SK-N-MC (cell line): ENCODE measurements at regions not wholly inside any gene's neighbourhood (a gene's known extent, or its start where the extent isn't known, plus 50 kb on each side); places are given as distances from the start of the nearest gene placed in this dataset.
"Not testable (repeated sequence)": the region's sequence is repeated elsewhere in the genome, so short reads cannot be mapped to it uniquely, and the experiment has no call there.

Source experiments
- DNase-seq: peaks from one replicate; pipeline ENCODE4 v3.0.0-alpha.2; 2011; ENCODE audit warnings: low read depth, low spot score
- H3K27ac ChIP-seq: fragments of 200-600 bp; sonication (generic); 2 replicates; pipeline ENCODE4 v1.5.1; 2016; ENCODE audit warnings: mixed run types
- H3K36me3 ChIP-seq: fragments of 200-600 bp; sonication (generic); 2 replicates; pipeline ENCODE4 v1.6.1; 2017; ENCODE audit warnings: antibody characterized with exemption, low read length, mixed read lengths; ENCODE audit not compliant: insufficient read depth
- H3K4me3 ChIP-seq: fragments of 200-600 bp; sonication (generic); 2 replicates; pipeline ENCODE4 v1.5.1; 2016
- H3K9ac ChIP-seq: fragments of 200-600 bp; sonication (generic); 2 replicates; pipeline ENCODE4 v1.8.0; 2017; ENCODE audit warnings: mixed run types, mixed read lengths; ENCODE audit not compliant: insufficient read length
- H3K9me3 ChIP-seq: fragments of 200-600 bp; sonication (generic); 2 replicates; pipeline ENCODE4 v1.6.1; 2017; ENCODE audit warnings: low read depth, mild to moderate bottlenecking, antibody characterized with exemption, low read length, moderate library complexity, mixed read lengths
- EZH2 ChIP-seq: fragments of 200-600 bp; sonication (generic); IDR thresholded peaks from one replicate; pipeline ENCODE4 v1.6.1; 2017; ENCODE audit warnings: antibody characterized with exemption
- FOXP2 ChIP-seq: optimal IDR thresholded peaks from 2 replicates; pipeline ENCODE3; 2011; ENCODE audit warnings: mild to moderate bottlenecking, moderate library complexity; ENCODE audit not compliant: insufficient read depth; ENCODE audit errors: extremely low read length, control extremely low read depth
- POLR2AphosphoS5 ChIP-seq: IDR thresholded peaks from 2 replicates; pipeline ENCODE4 v1.6.1; 2012; ENCODE audit warnings: mild to moderate bottlenecking, low read depth, low read length, borderline replicate concordance

GRCh38 chr2:160612266-160612856 is 118.8 kb upstream of the RBMS1 start:
- peak; percentile 86 for DNase-seq
- Histone ChIP-seq H3K27ac (peak overlapping the region; percentile 95), H3K9me3 (peaks cover 4% of the 10 kb centered on the region; the same call in 1 of the 2 replicates), H3K36me3 (no peaks in the 10 kb centered on the region; the same call in 1 of the 2 replicates), H3K4me3 (peak overlapping the region; percentile 58), H3K9ac (no peak overlapping the region)
- peak; percentile 33; the same call in 1 of the 2 replicates for TF ChIP-seq POLR2AphosphoS5
- no peak for TF ChIP-seq EZH2

GRCh38 chr2:160613466-160614153 is 120.0 kb upstream of the RBMS1 start:
- no peak for TF ChIP-seq POLR2AphosphoS5
- TF ChIP-seq EZH2, result no peak
- H3K27ac ChIP-seq, result peak overlapping the region; percentile 95
- no peak overlapping the region for H3K4me3 ChIP-seq

GRCh38 chr2:160614391-160614790 is 120.8 kb upstream of the RBMS1 start:
- H3K27ac ChIP-seq, result no peak overlapping the region
- H3K4me3 ChIP-seq, result no peak overlapping the region
- no peak for TF ChIP-seq FOXP2
- TF ChIP-seq POLR2AphosphoS5, result no peak
- TF ChIP-seq EZH2, result no peak
- H3K9ac ChIP-seq, result no peak overlapping the region
- DNase-seq, result no peak
- H3K9me3 ChIP-seq, result peaks cover 4% of the 10 kb centered on the region; the same call in 1 of the 2 replicates
- no peaks in the 10 kb centered on the region; the same call in 1 of the 2 replicates for H3K36me3 ChIP-seq

More at GRCh38 chr2:160613466-160614153, 120.0 kb upstream of the RBMS1 start:
- no peak for DNase-seq
- Histone ChIP-seq H3K9ac (no peak overlapping the region), H3K9me3 (peaks cover 4% of the 10 kb centered on the region; the same call in 1 of the 2 replicates), H3K36me3 (no peaks in the 10 kb centered on the region; the same call in 1 of the 2 replicates)

- no peak for TF ChIP-seq FOXP2
- TF ChIP-seq POLR2AphosphoS5, result no peak
- TF ChIP-seq EZH2, result no peak
- Histone ChIP-seq H3K9me3 (peaks cover 4% of the 10 kb centered on the region; the same call in 1 of the 2 replicates), H3K4me3 (no peak overlapping the region), H3K9ac (no peak overlapping the region), H3K36me3 (no peaks in the 10 kb centered on the region; the same call in 1 of the 2 replicates), H3K27ac (no peak overlapping the region)
- no peak for DNase-seq
Observed at GRCh38 chr2:160615706-160616105, 122.1 kb upstream of the RBMS1 start.

GRCh38 chr2:160616149-160616548 is 122.5 kb upstream of the RBMS1 start:
- TF ChIP-seq POLR2AphosphoS5, result no peak
- no peak for TF ChIP-seq FOXP2
- no peak for TF ChIP-seq EZH2
- Histone ChIP-seq H3K36me3 (no peaks in the 10 kb centered on the region; the same call in 1 of the 2 replicates), H3K27ac (no peak overlapping the region), H3K9me3 (peaks cover 4% of the 10 kb centered on the region; the same call in 1 of the 2 replicates), H3K4me3 (no peak overlapping the region), H3K9ac (no peak overlapping the region)
- no peak for DNase-seq

- DNase-seq, result no peak
- H3K9ac ChIP-seq, result no peak overlapping the region
- no peak overlapping the region for H3K27ac ChIP-seq
- no peaks in the 10 kb centered on the region; the same call in 1 of the 2 replicates for H3K36me3 ChIP-seq
- H3K4me3 ChIP-seq, result no peak overlapping the region
- no peaks in the 10 kb centered on the region for H3K9me3 ChIP-seq
- TF ChIP-seq EZH2 (no peak), FOXP2 (no peak), POLR2AphosphoS5 (no peak)
Observed at GRCh38 chr2:160621748-160622147, 128.1 kb upstream of the RBMS1 start.

GRCh38 chr2:160628020-160628637 is 134.5 kb upstream of the RBMS1 start:
- not testable (repeated sequence) for H3K36me3 ChIP-seq, DNase-seq, H3K27ac ChIP-seq, H3K9ac ChIP-seq, H3K9me3 ChIP-seq, H3K4me3 ChIP-seq

- TF ChIP-seq FOXP2 (no peak), POLR2AphosphoS5 (no peak), EZH2 (no peak)
- Histone ChIP-seq H3K9me3 (no peaks in the 10 kb centered on the region), H3K36me3 (no peaks in the 10 kb centered on the region), H3K27ac (no peak overlapping the region), H3K4me3 (no peak overlapping the region), H3K9ac (no peak overlapping the region)
- no peak for DNase-seq
Observed at GRCh38 chr2:160628811-160629210, 135.2 kb upstream of the RBMS1 start.
